K562 (cell line): ENCODE measurements at regions not wholly inside any gene's neighbourhood (a gene's known extent, or its start where the extent isn't known, plus 50 kb on each side); places are given as distances from the start of the nearest gene placed in this dataset.

ENCODE experiments used
- ATF1 ChIP-seq, 2 experiments: fragments of 450-650 bp in 1 of 2; IDR thresholded peaks; 2 replicates each; pipeline ENCODE4 v1.6.1; 2016; ENCODE audit warnings: missing compliant biosample characterization in 1 of 2, missing genetic modification characterization in 1 of 2
- ATF3 ChIP-seq, 2 experiments: fragments of 450-650 bp in 1 of 2; sonication (generic) in 1 of 2; formaldehyde crosslinking in 1 of 2; IDR thresholded peaks in 1 of 2; conservative IDR thresholded peaks in 1 of 2; 2 replicates each; pipeline versions ENCODE4 v1.6.1 to v1.8.1; 2016 to 2023; ENCODE audit warnings: mild to moderate bottlenecking in 2 of 2, moderate library complexity in 2 of 2, inconsistent platforms in 1 of 2, missing genetic modification reagents in 1 of 2
- EHMT2 ChIP-seq: fragments of 450-650 bp; IDR thresholded peaks from 2 replicates; pipeline ENCODE4 v1.6.1; 2018; ENCODE audit warnings: antibody characterized with exemption
- FOXJ2 ChIP-seq: fragments of 200-800 bp; sonication (Bioruptor generic); IDR thresholded peaks from 2 replicates; pipeline ENCODE4 v1.6.1; 2016; ENCODE audit warnings: missing genetic modification characterization, missing compliant biosample characterization
- GATAD2B ChIP-seq: fragments of 450-650 bp; IDR thresholded peaks from 2 replicates; pipeline ENCODE4 v1.6.1; 2017; ENCODE audit warnings: mild to moderate bottlenecking, borderline replicate concordance
- HDAC1 ChIP-seq, 2 experiments: fragments of 450-650 bp; IDR thresholded peaks; 2 replicates each; pipeline ENCODE4 v1.6.1; 2016 to 2017; ENCODE audit warnings: inconsistent platforms in 1 of 2, mild to moderate bottlenecking in 1 of 2, moderate library complexity in 1 of 2
- KDM5B ChIP-seq: fragments of 200-600 bp; sonication (generic); IDR thresholded peaks from 2 replicates; pipeline ENCODE4 v1.6.1; 2012; ENCODE audit warnings: low read depth, mild to moderate bottlenecking, moderate library complexity, low read length, control low read depth, inconsistent platforms; ENCODE audit not compliant: insufficient replicate concordance
- MTA3 ChIP-seq: fragments of 450-650 bp; formaldehyde crosslinking; IDR thresholded peaks from 2 replicates; pipeline ENCODE4 v1.6.1; 2017; ENCODE audit warnings: mild to moderate bottlenecking, borderline replicate concordance
- PHTF2 ChIP-seq: fragments of 250-450 bp; sonication (Bioruptor Pico); IDR thresholded peaks from 2 replicates; pipeline ENCODE4 v1.5.0; 2021; ENCODE audit warnings: mild to moderate bottlenecking
- RBM22 ChIP-seq: fragments of 200-400 bp; formaldehyde crosslinking; IDR thresholded peaks from 2 replicates; pipeline ENCODE4 v1.6.1; 2018; ENCODE audit warnings: low read length, low read depth; ENCODE audit not compliant: poor library complexity, severe bottlenecking
- SIN3A ChIP-seq, 2 experiments: fragments of 150-350 bp in 1 of 2; IDR thresholded peaks; 2 replicates each; pipeline ENCODE4 v1.6.1; 2011 to 2016; ENCODE audit warnings: borderline replicate concordance in 2 of 2, low read depth in 2 of 2, low read length in 2 of 2, mild to moderate bottlenecking in 2 of 2, moderate library complexity in 2 of 2; ENCODE audit not compliant: control insufficient read depth in 1 of 2
- SLC30A9 ChIP-seq: fragments of 250-450 bp; sonication (Bioruptor Pico); IDR thresholded peaks from 2 replicates; pipeline ENCODE4 v1.8.0; 2022; ENCODE audit warnings: mild to moderate bottlenecking, moderate library complexity
- TAF9B ChIP-seq: fragments of 450-650 bp; IDR thresholded peaks from 2 replicates; pipeline ENCODE4 v1.6.1; 2018; ENCODE audit warnings: mild to moderate bottlenecking; ENCODE audit not compliant: partially characterized antibody
- USF2 ChIP-seq: sonication (generic); formaldehyde crosslinking; IDR thresholded peaks from 2 replicates; pipeline ENCODE4 v1.5.0; 2020; ENCODE audit warnings: missing genetic modification reagents
- ZNF41 ChIP-seq: fragments of 250-450 bp; sonication (Bioruptor Pico); conservative IDR thresholded peaks from 2 replicates; pipeline ENCODE4 v1.4.0; 2020; ENCODE audit warnings: mild to moderate bottlenecking
- ZNF77 ChIP-seq: fragments of 250-450 bp; sonication (Bioruptor Pico); IDR thresholded peaks from 2 replicates; pipeline ENCODE4 v1.5.0; 2020
- TF ChIP-seq, protein P1 (sequence below): fragments of 250-450 bp; sonication (Bioruptor Pico); IDR thresholded peaks from 2 replicates; pipeline ENCODE4 v1.4.0; 2020; ENCODE audit warnings: mild to moderate bottlenecking, moderate library complexity
- TF ChIP-seq, protein P2 (sequence below): sonication (generic); formaldehyde crosslinking; IDR thresholded peaks from 2 replicates; pipeline ENCODE4 v1.8.0; 2023; ENCODE audit warnings: mild to moderate bottlenecking, missing genetic modification reagents

- no peak for TF ChIP-seq RBM22
- TF ChIP-seq HDAC1 (IDR thresholded peaks at IDR 0.05) = peak in 1 of 2 experiments; percentile 66; a peak in 2 of 4 replicates
- no peak for TF ChIP-seq ATF1 (CRISPR knock-in tag; IDR thresholded peaks at IDR 0.05)
- no peak for TF ChIP-seq ATF1 (tag; IDR thresholded peaks at IDR 0.05)
- TF ChIP-seq USF2 (CRISPR knock-in tag) = no peak
- TF ChIP-seq EHMT2 = no peak
- TF ChIP-seq, protein P1, sequence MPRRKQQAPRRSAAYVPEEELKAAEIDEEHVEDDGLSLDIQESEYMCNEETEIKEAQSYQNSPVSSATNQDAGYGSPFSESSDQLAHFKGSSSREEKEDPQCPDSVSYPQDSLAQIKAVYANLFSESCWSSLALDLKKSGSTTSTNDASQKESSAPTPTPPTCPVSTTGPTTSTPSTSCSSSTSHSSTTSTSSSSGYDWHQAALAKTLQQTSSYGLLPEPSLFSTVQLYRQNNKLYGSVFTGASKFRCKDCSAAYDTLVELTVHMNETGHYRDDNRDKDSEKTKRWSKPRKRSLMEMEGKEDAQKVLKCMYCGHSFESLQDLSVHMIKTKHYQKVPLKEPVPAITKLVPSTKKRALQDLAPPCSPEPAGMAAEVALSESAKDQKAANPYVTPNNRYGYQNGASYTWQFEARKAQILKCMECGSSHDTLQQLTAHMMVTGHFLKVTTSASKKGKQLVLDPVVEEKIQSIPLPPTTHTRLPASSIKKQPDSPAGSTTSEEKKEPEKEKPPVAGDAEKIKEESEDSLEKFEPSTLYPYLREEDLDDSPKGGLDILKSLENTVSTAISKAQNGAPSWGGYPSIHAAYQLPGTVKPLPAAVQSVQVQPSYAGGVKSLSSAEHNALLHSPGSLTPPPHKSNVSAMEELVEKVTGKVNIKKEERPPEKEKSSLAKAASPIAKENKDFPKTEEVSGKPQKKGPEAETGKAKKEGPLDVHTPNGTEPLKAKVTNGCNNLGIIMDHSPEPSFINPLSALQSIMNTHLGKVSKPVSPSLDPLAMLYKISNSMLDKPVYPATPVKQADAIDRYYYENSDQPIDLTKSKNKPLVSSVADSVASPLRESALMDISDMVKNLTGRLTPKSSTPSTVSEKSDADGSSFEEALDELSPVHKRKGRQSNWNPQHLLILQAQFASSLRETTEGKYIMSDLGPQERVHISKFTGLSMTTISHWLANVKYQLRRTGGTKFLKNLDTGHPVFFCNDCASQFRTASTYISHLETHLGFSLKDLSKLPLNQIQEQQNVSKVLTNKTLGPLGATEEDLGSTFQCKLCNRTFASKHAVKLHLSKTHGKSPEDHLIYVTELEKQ = no peak
- peak; percentile 20; the same call in 1 of the 2 replicates for TF ChIP-seq ATF3 (IDR thresholded peaks at IDR 0.05)
- no peak for TF ChIP-seq ATF3 (CRISPR knock-in tag; conservative IDR thresholded peaks at IDR 0.05)
- no peak for TF ChIP-seq GATAD2B
- TF ChIP-seq, protein P2, sequence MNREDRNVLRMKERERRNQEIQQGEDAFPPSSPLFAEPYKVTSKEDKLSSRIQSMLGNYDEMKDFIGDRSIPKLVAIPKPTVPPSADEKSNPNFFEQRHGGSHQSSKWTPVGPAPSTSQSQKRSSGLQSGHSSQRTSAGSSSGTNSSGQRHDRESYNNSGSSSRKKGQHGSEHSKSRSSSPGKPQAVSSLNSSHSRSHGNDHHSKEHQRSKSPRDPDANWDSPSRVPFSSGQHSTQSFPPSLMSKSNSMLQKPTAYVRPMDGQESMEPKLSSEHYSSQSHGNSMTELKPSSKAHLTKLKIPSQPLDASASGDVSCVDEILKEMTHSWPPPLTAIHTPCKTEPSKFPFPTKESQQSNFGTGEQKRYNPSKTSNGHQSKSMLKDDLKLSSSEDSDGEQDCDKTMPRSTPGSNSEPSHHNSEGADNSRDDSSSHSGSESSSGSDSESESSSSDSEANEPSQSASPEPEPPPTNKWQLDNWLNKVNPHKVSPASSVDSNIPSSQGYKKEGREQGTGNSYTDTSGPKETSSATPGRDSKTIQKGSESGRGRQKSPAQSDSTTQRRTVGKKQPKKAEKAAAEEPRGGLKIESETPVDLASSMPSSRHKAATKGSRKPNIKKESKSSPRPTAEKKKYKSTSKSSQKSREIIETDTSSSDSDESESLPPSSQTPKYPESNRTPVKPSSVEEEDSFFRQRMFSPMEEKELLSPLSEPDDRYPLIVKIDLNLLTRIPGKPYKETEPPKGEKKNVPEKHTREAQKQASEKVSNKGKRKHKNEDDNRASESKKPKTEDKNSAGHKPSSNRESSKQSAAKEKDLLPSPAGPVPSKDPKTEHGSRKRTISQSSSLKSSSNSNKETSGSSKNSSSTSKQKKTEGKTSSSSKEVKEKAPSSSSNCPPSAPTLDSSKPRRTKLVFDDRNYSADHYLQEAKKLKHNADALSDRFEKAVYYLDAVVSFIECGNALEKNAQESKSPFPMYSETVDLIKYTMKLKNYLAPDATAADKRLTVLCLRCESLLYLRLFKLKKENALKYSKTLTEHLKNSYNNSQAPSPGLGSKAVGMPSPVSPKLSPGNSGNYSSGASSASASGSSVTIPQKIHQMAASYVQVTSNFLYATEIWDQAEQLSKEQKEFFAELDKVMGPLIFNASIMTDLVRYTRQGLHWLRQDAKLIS = no peak
- TF ChIP-seq KDM5B = no peak
- TF ChIP-seq ZNF41 = no peak
- no peak for TF ChIP-seq SLC30A9 (CRISPR knock-in tag)
- no peak for TF ChIP-seq ZNF77 (CRISPR knock-in tag)
- no peak for TF ChIP-seq SIN3A (IDR thresholded peaks at IDR 0.05; ENCODE audit: borderline replicate concordance in 2 of 2, control insufficient read depth in 1 of 2, low read depth in 2 of 2, low read length in 2 of 2)
- TF ChIP-seq PHTF2 (CRISPR knock-in tag) = no peak
- TF ChIP-seq MTA3 = no peak
- TF ChIP-seq TAF9B = no peak
- peak; percentile 57; the same call in 1 of the 2 replicates for TF ChIP-seq FOXJ2 (tag)
Observed at GRCh38 chr6:100948381-100949133, 67.4 kb upstream of the ASCC3 start (continued).
